SK-N-MC (cell line): ENCODE measurements at regions not wholly inside any gene's neighbourhood (a gene's known extent, or its start where the extent isn't known, plus 50 kb on each side); places are given as distances from the start of the nearest gene placed in this dataset.

Experiments used
- DNase-seq: peaks from one replicate; pipeline ENCODE4 v3.0.0-alpha.2; 2011; ENCODE audit warnings: low read depth, low spot score
- H3K27ac ChIP-seq: fragments of 200-600 bp; sonication (generic); 2 replicates; pipeline ENCODE4 v1.5.1; 2016; ENCODE audit warnings: mixed run types
- H3K36me3 ChIP-seq: fragments of 200-600 bp; sonication (generic); 2 replicates; pipeline ENCODE4 v1.6.1; 2017; ENCODE audit warnings: antibody characterized with exemption, low read length, mixed read lengths; ENCODE audit not compliant: insufficient read depth
- H3K4me3 ChIP-seq: fragments of 200-600 bp; sonication (generic); 2 replicates; pipeline ENCODE4 v1.5.1; 2016
- H3K9ac ChIP-seq: fragments of 200-600 bp; sonication (generic); 2 replicates; pipeline ENCODE4 v1.8.0; 2017; ENCODE audit warnings: mixed run types, mixed read lengths; ENCODE audit not compliant: insufficient read length
- H3K9me3 ChIP-seq: fragments of 200-600 bp; sonication (generic); 2 replicates; pipeline ENCODE4 v1.6.1; 2017; ENCODE audit warnings: low read depth, mild to moderate bottlenecking, antibody characterized with exemption, low read length, moderate library complexity, mixed read lengths
- EZH2 ChIP-seq: fragments of 200-600 bp; sonication (generic); IDR thresholded peaks from one replicate; pipeline ENCODE4 v1.6.1; 2017; ENCODE audit warnings: antibody characterized with exemption
- FOXP2 ChIP-seq: optimal IDR thresholded peaks from 2 replicates; pipeline ENCODE3; 2011; ENCODE audit warnings: mild to moderate bottlenecking, moderate library complexity; ENCODE audit not compliant: insufficient read depth; ENCODE audit errors: extremely low read length, control extremely low read depth
- POLR2AphosphoS5 ChIP-seq: IDR thresholded peaks from 2 replicates; pipeline ENCODE4 v1.6.1; 2012; ENCODE audit warnings: mild to moderate bottlenecking, low read depth, low read length, borderline replicate concordance

- no peak for TF ChIP-seq POLR2AphosphoS5
- TF ChIP-seq EZH2, result no peak
- no peak for TF ChIP-seq FOXP2
- Histone ChIP-seq H3K9me3 (no peaks in the 10 kb centered on the region), H3K9ac (no peak overlapping the region), H3K4me3 (peak overlapping the region; percentile 2; the same call in 1 of the 2 replicates), H3K36me3 (no peaks in the 10 kb centered on the region), H3K27ac (no peak overlapping the region; the same call in 1 of the 2 replicates)
- DNase-seq, result no peak
Measured at GRCh38 chr6:16058929-16059345, 69.9 kb upstream of the MYLIP start.

DNA sequence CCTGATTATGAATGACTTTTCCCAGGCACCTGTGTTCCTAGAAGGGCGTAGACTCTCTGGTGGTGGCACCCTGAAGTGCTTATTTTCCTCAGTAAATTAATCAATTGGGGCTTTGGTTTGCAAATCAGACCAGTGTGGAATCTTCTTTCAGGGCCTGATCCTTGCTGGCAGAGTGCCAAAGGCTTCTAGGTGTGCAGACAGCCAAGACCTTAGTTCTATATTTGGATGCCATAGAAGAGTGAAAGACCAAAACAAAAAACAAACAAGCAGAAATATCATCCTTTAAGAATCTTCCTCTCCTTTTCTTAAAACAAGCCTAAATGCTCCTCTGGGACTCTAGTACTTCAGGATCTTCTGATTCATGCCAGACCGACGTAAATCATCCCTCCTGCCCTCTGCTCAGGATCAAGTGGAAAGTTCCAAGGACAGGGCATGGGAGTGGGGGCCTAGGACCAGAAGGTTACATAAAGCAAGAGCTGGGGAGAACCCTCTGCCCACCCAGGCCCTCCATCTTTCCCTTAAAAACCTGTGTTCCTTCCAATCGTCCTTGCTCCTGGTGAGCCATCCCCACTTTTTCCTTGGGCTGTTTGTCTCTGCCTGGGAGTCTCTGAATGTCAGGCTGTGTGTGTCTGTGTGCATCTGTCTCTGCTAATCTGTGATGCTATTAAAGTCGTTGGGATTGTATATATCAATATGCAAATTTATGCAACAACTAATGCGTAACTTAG is 70.5 kb upstream of the MYLIP start:
- peak overlapping the region; percentile 2; the same call in 1 of the 2 replicates for H3K4me3 ChIP-seq
- no peak for DNase-seq
- TF ChIP-seq POLR2AphosphoS5, result no peak
- no peak for TF ChIP-seq FOXP2
- no peak for TF ChIP-seq EZH2

DNA sequence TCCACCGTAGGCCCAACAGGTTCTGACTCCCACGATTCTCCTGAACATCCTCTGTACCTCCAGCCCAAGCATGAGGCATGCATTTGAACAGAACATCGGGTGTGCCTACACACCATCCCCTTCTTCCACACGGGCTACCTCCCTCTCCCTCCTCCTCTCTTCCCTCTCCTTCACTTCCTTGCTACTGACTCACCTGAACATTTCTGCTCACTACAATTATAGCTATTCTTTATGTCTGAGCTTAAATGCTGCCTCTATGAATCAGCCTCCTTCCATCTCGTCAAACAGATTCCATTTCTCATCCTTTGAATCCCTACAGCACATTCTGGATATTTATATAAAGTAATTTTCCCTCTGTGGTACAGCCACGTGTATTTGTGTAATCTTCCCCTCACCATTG is 71.4 kb upstream of the MYLIP start:
- DNase-seq, result no peak
- H3K27ac ChIP-seq, result no peak overlapping the region
- no peaks in the 10 kb centered on the region for H3K36me3 ChIP-seq
- H3K9ac ChIP-seq, result no peak overlapping the region
- H3K9me3 ChIP-seq, result no peaks in the 10 kb centered on the region
- TF ChIP-seq FOXP2 (no peak), POLR2AphosphoS5 (no peak), EZH2 (no peak)
- H3K4me3 ChIP-seq, result no peak overlapping the region

More for the DNA sequence above, 70.5 kb upstream of the MYLIP start:
- no peak overlapping the region; the same call in 1 of the 2 replicates for H3K27ac ChIP-seq
- no peaks in the 10 kb centered on the region for H3K36me3 ChIP-seq
- H3K9me3 ChIP-seq, result no peaks in the 10 kb centered on the region
- no peak overlapping the region for H3K9ac ChIP-seq

GRCh38 chr6:16056263-16056870 is 72.5 kb upstream of the MYLIP start:
- no peaks in the 10 kb centered on the region for H3K9me3 ChIP-seq
- H3K36me3 ChIP-seq, result no peaks in the 10 kb centered on the region
- no peak overlapping the region for H3K9ac ChIP-seq
- H3K27ac ChIP-seq, result no peak overlapping the region
- DNase-seq, result no peak
- TF ChIP-seq EZH2 (no peak), POLR2AphosphoS5 (no peak), FOXP2 (no peak)
- no peak overlapping the region for H3K4me3 ChIP-seq

DNA sequence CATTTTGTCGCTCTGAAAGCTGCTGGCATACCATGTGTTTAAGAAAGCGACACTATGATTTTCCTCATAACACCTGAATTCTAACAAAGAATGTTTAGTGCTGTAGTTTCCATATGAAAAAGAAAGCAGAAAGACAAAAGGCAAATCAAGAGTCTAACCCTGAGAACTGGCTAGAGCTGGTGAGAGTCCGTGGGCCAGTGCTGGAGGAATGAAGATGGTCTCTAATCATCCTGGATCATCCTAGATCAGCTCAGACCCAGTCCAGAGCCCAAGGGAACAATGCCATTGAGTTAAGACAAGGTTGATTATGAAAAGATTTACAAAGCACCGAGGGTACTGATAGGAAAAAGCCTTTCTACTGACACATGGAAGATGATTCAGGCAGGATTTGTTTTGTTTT is 73.0 kb upstream of the MYLIP start:
- H3K27ac ChIP-seq, result no peak overlapping the region
- H3K36me3 ChIP-seq, result no peaks in the 10 kb centered on the region
- TF ChIP-seq FOXP2, result no peak
- no peak for TF ChIP-seq POLR2AphosphoS5
- TF ChIP-seq EZH2, result no peak
- H3K9ac ChIP-seq, result no peak overlapping the region
- no peak overlapping the region for H3K4me3 ChIP-seq
- DNase-seq, result no peak
- H3K9me3 ChIP-seq, result no peaks in the 10 kb centered on the region

DNA sequence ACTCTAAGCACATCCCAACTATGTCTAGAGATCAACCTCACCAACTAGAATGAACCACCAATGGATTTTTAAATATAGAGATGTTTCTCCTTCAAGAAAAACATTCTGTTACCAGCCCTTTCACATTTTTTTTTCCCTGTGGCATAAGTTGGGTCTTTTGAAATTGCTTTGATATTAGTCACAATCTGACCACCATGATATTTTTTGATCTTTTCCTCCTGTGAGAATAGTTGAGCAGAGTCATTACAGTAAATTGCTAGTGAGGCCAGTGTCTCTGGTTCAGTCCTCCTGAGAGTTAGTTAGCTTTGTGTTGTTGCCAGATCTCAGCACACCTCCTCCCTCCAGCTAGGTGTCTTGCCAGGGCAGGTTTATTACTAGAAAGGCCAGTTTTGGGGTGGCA is 79.7 kb upstream of the MYLIP start:
- TF ChIP-seq EZH2 (no peak), FOXP2 (no peak)
- H3K27ac ChIP-seq, result no peak overlapping the region
- no peaks in the 10 kb centered on the region for H3K9me3 ChIP-seq
- no peaks in the 10 kb centered on the region for H3K36me3 ChIP-seq
- no peak overlapping the region for H3K4me3 ChIP-seq
- no peak overlapping the region for H3K9ac ChIP-seq
- no peak for DNase-seq

GRCh38 chr6:16048221-16048620 is 80.7 kb upstream of the MYLIP start:
- no peak for TF ChIP-seq POLR2AphosphoS5
- TF ChIP-seq EZH2, result no peak
- no peak for TF ChIP-seq FOXP2
- no peak for DNase-seq
- no peak overlapping the region for H3K4me3 ChIP-seq
- H3K27ac ChIP-seq, result no peak overlapping the region
- H3K9ac ChIP-seq, result no peak overlapping the region
- no peaks in the 10 kb centered on the region for H3K36me3 ChIP-seq
- H3K9me3 ChIP-seq, result no peaks in the 10 kb centered on the region

GRCh38 chr6:16047435-16047990 is 81.4 kb upstream of the MYLIP start:
- H3K36me3 ChIP-seq, result no peaks in the 10 kb centered on the region
- H3K4me3 ChIP-seq, result no peak overlapping the region
- H3K27ac ChIP-seq, result no peak overlapping the region
- H3K9me3 ChIP-seq, result no peaks in the 10 kb centered on the region
- no peak for DNase-seq
- no peak for TF ChIP-seq POLR2AphosphoS5
- no peak for TF ChIP-seq EZH2
- no peak for TF ChIP-seq FOXP2
- H3K9ac ChIP-seq, result no peak overlapping the region

DNA sequence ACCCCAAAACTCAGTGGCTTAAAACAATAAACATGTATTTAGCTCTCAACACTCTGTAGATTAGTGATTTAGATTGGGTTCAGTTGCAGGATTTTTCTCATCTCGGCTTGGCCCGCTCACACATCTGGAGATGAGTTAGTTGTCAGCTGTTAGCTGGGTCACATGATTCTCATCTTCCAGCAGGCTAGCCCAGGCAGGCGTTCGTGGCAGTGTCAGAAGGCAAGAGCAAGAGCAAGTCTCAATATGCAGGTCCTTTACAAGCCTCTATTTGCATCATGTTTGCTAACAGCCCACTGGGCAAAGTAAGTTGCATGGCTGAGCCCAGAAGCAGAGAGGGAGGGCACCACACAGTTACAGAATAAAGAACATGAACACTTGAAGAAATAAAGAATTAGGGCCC is 83.6 kb upstream of the MYLIP start:
- no peak for TF ChIP-seq EZH2
- TF ChIP-seq POLR2AphosphoS5, result no peak
- no peak for TF ChIP-seq FOXP2
- no peak overlapping the region for H3K9ac ChIP-seq
- no peak overlapping the region for H3K4me3 ChIP-seq
- H3K9me3 ChIP-seq, result no peaks in the 10 kb centered on the region
- H3K27ac ChIP-seq, result no peak overlapping the region
- no peaks in the 10 kb centered on the region for H3K36me3 ChIP-seq
- no peak for DNase-seq
